H1 (cell line): ENCODE measurements at regions not wholly inside any gene's neighbourhood (a gene's known extent, or its start where the extent isn't known, plus 50 kb on each side); places are given as distances from the start of the nearest gene placed in this dataset.

Experiments used
- CTCF ChIA-PET: fragments of 300-600 bp; sonication (Branson Sonifier 250); formaldehyde crosslinking; loops from one replicate; lab custom pipeline; 2021; ENCODE audit not compliant: partially characterized antibody; lab: Charles Lee
- POLR2A ChIA-PET: fragments of 300-600 bp; sonication (Branson Sonifier 250); formaldehyde crosslinking; loops from one replicate; lab custom pipeline; 2021; ENCODE audit warnings: inconsistent platforms; ENCODE audit not compliant: partially characterized antibody; lab: Charles Lee
- DNase-seq, 2 experiments: peaks; one replicate each; pipeline versions ENCODE4 v3.0.0 to v3.0.0-alpha.2; 2010 to 2022; ENCODE audit warnings: low spot score in 2 of 2, low read depth in 1 of 2, mixed read lengths in 1 of 2
- FAIRE-seq: peaks from 2 replicates; lab custom pipeline; 2011; peaks lifted over from hg19 to GRCh38; lab: Jason Lieb, UNC
- H2AFZ ChIP-seq: 2 replicates; pipeline ENCODE4 v1.8.1; 2012; ENCODE audit warnings: low read length, inconsistent platforms
- H2AK5ac ChIP-seq: 2 replicates; pipeline ENCODE4 v1.6.1; 2013; ENCODE audit warnings: low read depth, low read length
- H2BK120ac ChIP-seq: replicated peaks from 2 replicates; pipeline ENCODE3; 2013; ENCODE audit warnings: low read depth, low read length, inconsistent platforms
- H2BK12ac ChIP-seq: 2 replicates; pipeline ENCODE4 v1.6.1; 2013; ENCODE audit warnings: low read depth, low read length
- H2BK15ac ChIP-seq: 2 replicates; pipeline ENCODE4 v1.6.1; 2013; ENCODE audit warnings: low read length
- H2BK20ac ChIP-seq: 2 replicates; pipeline ENCODE4 v1.6.1; 2013; ENCODE audit warnings: low read length
- H2BK5ac ChIP-seq: 2 replicates; pipeline ENCODE4 v1.6.1; 2013; ENCODE audit warnings: low read depth, low read length
- H3K14ac ChIP-seq: 2 replicates; pipeline ENCODE4 v1.6.1; 2013; ENCODE audit warnings: inconsistent platforms; ENCODE audit not compliant: insufficient read length
- H3K18ac ChIP-seq: 2 replicates; pipeline ENCODE4 v1.6.1; 2013; ENCODE audit warnings: low read length; ENCODE audit errors: extremely low read depth
- H3K23ac ChIP-seq: 2 replicates; pipeline ENCODE4 v1.6.1; 2013; ENCODE audit warnings: inconsistent platforms; ENCODE audit not compliant: insufficient read length
- H3K23me2 ChIP-seq: 2 replicates; pipeline ENCODE4 v1.6.1; 2013; ENCODE audit warnings: low read depth, low read length
- H3K27ac ChIP-seq: 2 replicates; pipeline ENCODE4 v1.6.1; 2011; ENCODE audit warnings: low read depth, low read length, inconsistent platforms
- H3K27me3 ChIP-seq, 4 experiments: replicated peaks in 1 of 4; 1 replicate in 1 of 4; 2 replicates in 3 of 4; pipeline versions ENCODE4 v1.6.1 to v1.8.1; 2011 to 2013; ENCODE audit warnings: low read length in 3 of 4, mild to moderate bottlenecking in 3 of 4, inconsistent platforms in 2 of 4, mixed read lengths in 2 of 4, moderate library complexity in 1 of 4; ENCODE audit not compliant: control insufficient read depth in 3 of 4, insufficient read depth in 3 of 4; ENCODE audit errors: extremely low read depth in 1 of 4
- H3K36me3 ChIP-seq, 4 experiments: 2 replicates each; pipeline versions ENCODE4 v1.6.1 to v1.8.1; 2011 to 2013; ENCODE audit warnings: mild to moderate bottlenecking in 4 of 4, low read length in 3 of 4, moderate library complexity in 2 of 4, control low read depth in 1 of 4, inconsistent platforms in 1 of 4; ENCODE audit not compliant: insufficient read depth in 4 of 4, control insufficient read depth in 2 of 4
- H3K4ac ChIP-seq: replicated peaks from 2 replicates; pipeline ENCODE3; 2013; ENCODE audit warnings: low read length, low read depth, mixed read lengths, inconsistent platforms; ENCODE audit not compliant: insufficient read length
- H3K4me1 ChIP-seq, 4 experiments: replicated peaks in 1 of 4; 1 replicate in 1 of 4; 2 replicates in 3 of 4; pipeline versions ENCODE4 v1.6.1 to v1.8.1; 2011 to 2013; ENCODE audit warnings: low read length in 3 of 4, inconsistent platforms in 2 of 4, mixed read lengths in 1 of 4; ENCODE audit not compliant: insufficient read depth in 4 of 4, control insufficient read depth in 3 of 4
- H3K4me2 ChIP-seq, 2 experiments: 2 replicates each; pipeline versions ENCODE4 v1.6.1 to v1.8.1; 2011 to 2013; ENCODE audit warnings: low read depth in 2 of 2, low read length in 2 of 2, control low read depth in 1 of 2, inconsistent platforms in 1 of 2, mild to moderate bottlenecking in 1 of 2; ENCODE audit not compliant: insufficient read depth in 1 of 2
- H3K4me3 ChIP-seq, 4 experiments: fragments of 200-600, 300-600 bp in 1 of 4; sonication (generic), shearing (Covaris generic), sonication (Bioruptor Twin) in 1 of 4; 2 replicates each; pipeline versions ENCODE4 v1.5.1 to v1.8.1; 2011 to 2016; ENCODE audit warnings: low read length in 4 of 4, low read depth in 3 of 4, control low read depth in 2 of 4, inconsistent platforms in 2 of 4, mild to moderate bottlenecking in 2 of 4, mixed read lengths in 1 of 4, moderate library complexity in 1 of 4; ENCODE audit not compliant: insufficient read depth in 2 of 4; ENCODE audit errors: extremely low read depth in 1 of 4
- H3K56ac ChIP-seq: replicated peaks from 2 replicates; pipeline ENCODE3; 2013; ENCODE audit warnings: low read depth, mild to moderate bottlenecking, mixed read lengths, low read length, inconsistent platforms; ENCODE audit not compliant: insufficient read length
- H3K79me1 ChIP-seq: 2 replicates; pipeline ENCODE4 v1.6.1; 2013; ENCODE audit warnings: low read depth, low read length, control low read depth
- H3K79me2 ChIP-seq, 2 experiments: 2 replicates each; pipeline versions ENCODE4 v1.6.1 to v1.8.1; 2012 to 2013; ENCODE audit warnings: low read length in 2 of 2, mild to moderate bottlenecking in 2 of 2, inconsistent platforms in 1 of 2; ENCODE audit not compliant: insufficient read depth in 2 of 2, control insufficient read depth in 1 of 2
- H3K9ac ChIP-seq, 4 experiments: replicated peaks in 1 of 4; 1 replicate in 1 of 4; 2 replicates in 3 of 4; pipeline versions ENCODE4 v1.6.1 to v1.8.1; 2011 to 2013; ENCODE audit warnings: low read depth in 3 of 4, low read length in 3 of 4, control low read depth in 2 of 4, mild to moderate bottlenecking in 2 of 4, moderate library complexity in 2 of 4, inconsistent platforms in 1 of 4; ENCODE audit errors: extremely low read depth in 1 of 4
- H3K9me3 ChIP-seq, 2 experiments: 2 replicates each; pipeline versions ENCODE4 v1.6.1 to v1.8.1; 2012 to 2013; ENCODE audit warnings: mild to moderate bottlenecking in 2 of 2, moderate library complexity in 2 of 2, control low read depth in 1 of 2, inconsistent platforms in 1 of 2, low read depth in 1 of 2, low read length in 1 of 2, mixed read lengths in 1 of 2; ENCODE audit not compliant: insufficient read depth in 2 of 2
- H4K20me1 ChIP-seq, 2 experiments: replicated peaks in 1 of 2; 2 replicates each; pipeline versions ENCODE3 to v1.8.1; 2011 to 2013; ENCODE audit warnings: inconsistent platforms in 2 of 2, low read length in 2 of 2, mild to moderate bottlenecking in 1 of 2; ENCODE audit not compliant: insufficient read depth in 2 of 2, control insufficient read depth in 1 of 2
- H4K5ac ChIP-seq: 2 replicates; pipeline ENCODE4 v1.6.1; 2013; ENCODE audit warnings: low read length, low read depth, mixed read lengths, inconsistent platforms; ENCODE audit not compliant: insufficient read length
- H4K8ac ChIP-seq: 2 replicates; pipeline ENCODE4 v1.8.0; 2013; ENCODE audit warnings: mild to moderate bottlenecking, moderate library complexity, low read length, inconsistent platforms; ENCODE audit not compliant: insufficient read depth; ENCODE audit errors: extremely low read depth
- H4K91ac ChIP-seq: replicated peaks from 2 replicates; pipeline ENCODE3; 2013; ENCODE audit warnings: low read length, mixed read lengths, inconsistent platforms; ENCODE audit not compliant: insufficient read length
- BACH1 ChIP-seq: IDR thresholded peaks from 2 replicates; pipeline ENCODE4 v1.6.1; 2012; ENCODE audit warnings: low read length, improper control_type of control experiment
- BCL11A ChIP-seq, 2 experiments: IDR thresholded peaks; one replicate each; pipeline ENCODE4 v1.6.1; 2011; ENCODE audit warnings: low read depth in 2 of 2, low read length in 2 of 2, mild to moderate bottlenecking in 2 of 2
- GTF2F1 ChIP-seq: IDR thresholded peaks from 2 replicates; pipeline ENCODE4 v1.6.1; 2012; ENCODE audit warnings: low read depth, low read length, improper control_type of control experiment, borderline replicate concordance
- WGBS, 2 experiments: shearing (Covaris generic) in 1 of 2; methylation state at CpG; one replicate each; pipeline versions ENCODE4 v1.1.6 to v1.1.7; 2013 to 2015; ENCODE audit warnings: low lambda C conversion rate in 2 of 2, mixed read lengths in 2 of 2, inconsistent platforms in 1 of 2, low coverage in 1 of 2, missing lambda C conversion rate in 1 of 2; ENCODE audit not compliant: insufficient replicate concordance in 2 of 2, insufficient coverage in 1 of 2, insufficient read length in 1 of 2; ENCODE audit errors: extremely low coverage in 1 of 2, missing lambda C conversion rate in 1 of 2; 5-methylcytosine and 5-hydroxymethylcytosine counted together

- H3K4me2 ChIP-seq: no peak overlapping the region
- POLR2A ChIA-PET: no interaction called here
- H2BK5ac ChIP-seq: no peak overlapping the region
- FAIRE-seq: no peak
- no peak overlapping the region for H3K23ac ChIP-seq
- H4K91ac ChIP-seq: no peak overlapping the region
- TF ChIP-seq GTF2F1 (no peak), BCL11A (IDR thresholded peaks at IDR 0.05; ENCODE audit: low read depth in 2 of 2, low read length in 2 of 2) (no peak), BACH1 (no peak)
- H3K27ac ChIP-seq: no peak overlapping the region
- H2BK12ac ChIP-seq: peak overlapping the region; percentile 30; the same call in 1 of the 2 replicates
- no peak overlapping the region for H2BK120ac ChIP-seq
- 82% methylated on average over 2 of the region's 2 CpGs; no CpG with 5 or more reads in 1 of the 2 experiments for WGBS, 2 experiments
- no peak for DNase-seq
- H2AFZ ChIP-seq: no peak overlapping the region
- no peaks in the 10 kb centered on the region for H3K36me3 ChIP-seq
- no peak overlapping the region for H2BK15ac ChIP-seq
- H2AK5ac ChIP-seq: no peak overlapping the region
- H3K4me1 ChIP-seq: peaks cover 0 to 2% (median 0%) of the 10 kb centered on the region in 4 experiments; a peak in 1 of 7 replicates
- H3K4me3 ChIP-seq: no peak overlapping the region
- H3K4ac ChIP-seq: no peak overlapping the region
- H3K27me3 ChIP-seq: no peaks in the 10 kb centered on the region
- no peak overlapping the region for H3K14ac ChIP-seq
- CTCF ChIA-PET: interaction anchor here (0.8 to 1.3 kb wide), 4 partner anchors 11 to 348 kb away, joined by 3 to 5 read pairs (median 3); no protein-coding TSS in a partner anchor
- H3K23me2 ChIP-seq: no peaks in the 10 kb centered on the region
- H3K79me1 ChIP-seq: no peaks in the 10 kb centered on the region
- H4K5ac ChIP-seq: no peak overlapping the region
- H2BK20ac ChIP-seq: no peak overlapping the region
- H3K18ac ChIP-seq: no peak overlapping the region
- H3K9ac ChIP-seq: no peak overlapping the region
- no peaks in the 10 kb centered on the region for H3K79me2 ChIP-seq
- H3K9me3 ChIP-seq: no peaks in the 10 kb centered on the region
- no peaks in the 10 kb centered on the region for H4K20me1 ChIP-seq
- H4K8ac ChIP-seq: no peak overlapping the region
- no peak overlapping the region for H3K56ac ChIP-seq
Measured at GRCh38 chr9:115941561-115942315, 211.9 kb upstream of the PAPPA start.
